Stimulated activated CD4-positive, alpha-beta T cell treated with anti-CD3 and anti-CD28 coated beads, Interleukin-4, amount 100 ng/mL, for 4 hours (primary cell): ENCODE measurements at regions not wholly inside any gene's neighbourhood (a gene's known extent, or its start where the extent isn't known, plus 50 kb on each side); places are given as distances from the start of the nearest gene placed in this dataset.

Experiments used
- DNase-seq, 2 experiments: peaks; one replicate each; pipeline ENCODE4 v3.0.0-alpha.2; 2020

DNA sequence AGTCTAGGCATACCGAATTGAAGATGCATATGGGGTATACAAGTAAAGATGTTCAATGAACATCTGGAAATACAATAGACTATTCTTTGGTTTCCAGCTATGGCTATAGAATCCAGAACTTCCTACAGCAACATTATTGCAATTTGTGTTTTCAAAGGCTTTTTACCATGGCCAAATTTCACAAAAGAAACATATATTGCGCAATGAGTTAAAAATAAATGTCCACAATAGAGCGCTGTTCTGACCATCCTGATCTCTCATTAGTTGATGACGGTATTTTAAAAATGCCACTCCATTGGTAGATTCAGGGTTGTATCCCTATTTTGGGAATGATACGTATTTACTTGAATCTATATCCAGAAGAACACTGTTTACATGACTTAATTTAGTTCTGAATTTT, 139.2 kb downstream of the LINC00632 start:
- no peak for DNase-seq

GRCh38 chrX:140860718-140861117, 141.7 kb upstream of the SPANXB1 start:
- DNase-seq = no peak

DNA sequence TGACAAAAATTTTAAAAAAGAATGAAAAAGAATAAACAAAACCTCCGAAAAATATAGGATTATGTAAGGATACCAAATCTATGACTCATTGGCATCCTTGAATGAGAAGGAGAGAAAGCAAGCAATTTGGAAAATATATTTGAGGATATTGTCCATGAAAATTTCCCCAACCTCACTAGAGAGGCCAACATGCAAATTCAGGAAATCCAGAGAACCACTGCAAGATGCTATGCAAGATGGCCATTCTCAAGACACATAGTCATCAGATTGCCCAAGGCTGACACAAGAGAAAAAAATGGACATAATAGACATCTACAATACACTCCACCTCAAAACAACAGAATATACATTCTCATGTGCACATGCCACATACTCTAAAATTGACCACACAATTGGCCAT, 135.9 kb upstream of the SPANXB1 start:
- DNase-seq = no peak

DNA sequence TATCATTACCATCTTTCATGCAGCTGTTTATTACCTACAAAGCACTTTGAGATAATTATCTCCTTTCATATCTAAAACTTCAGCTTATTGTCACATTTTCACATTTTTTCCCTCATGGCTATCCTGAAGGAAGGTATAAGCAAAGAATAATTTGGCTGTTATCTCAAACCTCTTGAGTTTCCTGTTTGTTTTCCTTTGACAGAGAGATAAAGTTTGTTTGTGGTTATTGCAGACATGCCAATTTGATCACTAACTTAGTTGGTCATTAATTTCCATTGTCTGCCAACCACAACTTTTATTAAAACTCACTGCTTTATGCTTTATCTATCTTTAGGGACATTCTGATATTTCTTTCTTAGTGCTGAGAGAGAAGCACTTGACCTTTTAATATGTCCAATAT, 89.8 kb upstream of the SPANXB1 start:
- DNase-seq = no peak

GRCh38 chrX:140913802-140914501, 88.4 kb upstream of the SPANXB1 start:
- DNase-seq = no peak

DNA sequence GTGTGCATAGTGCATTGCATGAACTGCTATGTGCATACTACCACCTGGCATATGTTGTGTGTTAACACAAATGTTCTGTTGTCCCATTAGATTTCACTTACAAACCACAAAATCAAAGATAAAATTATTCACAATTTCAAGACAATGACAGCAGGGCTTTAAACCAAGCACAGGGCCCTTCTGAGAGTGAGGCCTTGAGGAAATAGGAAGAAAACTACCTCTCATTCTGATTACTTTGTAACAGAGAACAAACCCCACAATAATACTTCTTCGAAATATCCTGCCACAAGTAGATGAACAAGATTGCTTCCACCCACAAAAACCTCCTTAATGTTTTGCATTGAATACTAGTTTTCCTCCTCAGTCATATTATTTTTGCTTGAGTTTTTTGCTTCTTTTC, 85.5 kb upstream of the SPANXB1 start:
- no peak for DNase-seq

GRCh38 chrX:140917354-140918115, 84.9 kb upstream of the SPANXB1 start:
- no peak for DNase-seq

DNA sequence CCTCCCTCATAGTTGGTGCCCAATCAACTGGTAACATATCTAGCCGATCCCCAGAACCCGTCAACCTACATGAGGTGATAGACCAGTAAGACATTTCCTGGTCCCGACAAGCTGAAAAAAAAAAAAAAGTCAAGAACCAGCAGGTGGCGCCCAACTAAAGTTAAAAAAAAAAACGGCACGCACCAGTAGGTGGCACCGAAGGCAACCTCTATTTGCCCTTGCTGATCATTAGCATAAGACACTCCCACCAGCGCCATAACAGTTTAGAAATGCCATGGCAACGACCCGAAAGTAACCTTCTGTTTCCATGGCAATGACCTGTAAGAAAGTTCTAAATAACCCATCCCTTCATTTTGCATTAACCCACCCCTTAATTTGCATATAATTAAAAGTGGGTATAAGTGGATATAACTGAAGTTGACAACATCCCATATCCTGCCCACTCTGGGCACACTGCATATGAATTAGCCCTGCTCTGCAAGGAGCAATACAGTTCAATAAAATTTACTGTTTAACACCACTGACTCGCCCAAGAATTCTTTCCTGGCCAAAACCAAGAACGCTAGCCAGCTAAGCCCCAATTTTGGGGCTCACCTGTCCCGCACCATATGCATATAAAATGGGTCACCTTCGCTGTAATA, 83.9 kb upstream of the SPANXB1 start:
- peak in 1 of 2 experiments; percentile 1 for DNase-seq

GRCh38 chrX:140920416-140920815, 82.0 kb upstream of the SPANXB1 start:
- DNase-seq = no peak

DNA sequence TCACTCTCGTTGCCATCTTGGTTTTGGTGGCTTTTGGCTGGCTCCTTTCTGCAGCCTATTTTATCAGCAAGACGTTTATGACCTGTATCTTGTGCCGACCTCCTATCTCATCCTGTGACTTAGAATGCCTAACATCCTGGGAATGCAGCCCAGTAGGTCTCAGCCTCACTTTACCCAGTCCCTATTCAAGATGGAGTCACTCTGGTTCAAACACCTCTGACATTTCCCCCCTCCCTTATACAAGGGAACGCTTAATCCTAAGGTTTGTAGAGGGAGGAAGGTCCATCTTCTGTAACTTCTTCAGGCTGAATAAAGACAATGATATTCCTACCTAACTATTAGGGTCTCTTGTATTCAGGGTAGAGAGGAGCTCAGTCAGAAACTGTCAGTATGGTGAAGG, 79.3 kb upstream of the SPANXB1 start:
- no peak for DNase-seq

- DNase-seq = no peak
Measured at GRCh38 chrX:140928739-140929138, 73.7 kb upstream of the SPANXB1 start.

DNA sequence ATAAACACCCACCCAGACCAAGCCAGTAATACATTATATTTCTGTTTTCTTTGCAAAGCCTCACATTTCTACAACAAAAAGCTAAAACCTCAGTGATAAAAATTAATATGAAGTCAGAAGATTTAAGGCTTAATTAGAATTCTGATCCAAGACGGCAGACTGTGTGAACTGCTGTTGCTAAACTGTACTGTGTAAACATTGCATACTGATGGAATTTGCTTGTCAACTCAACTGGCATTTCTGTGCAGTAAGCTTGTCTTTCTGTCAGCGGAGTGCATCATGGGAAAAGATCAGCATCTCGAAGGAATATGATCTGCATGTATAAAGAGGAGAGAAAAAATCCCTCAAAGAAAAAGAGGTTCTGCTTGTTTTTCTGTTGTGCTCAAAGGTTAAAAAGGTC, 69.4 kb upstream of the SPANXB1 start:
- no peak for DNase-seq

DNA sequence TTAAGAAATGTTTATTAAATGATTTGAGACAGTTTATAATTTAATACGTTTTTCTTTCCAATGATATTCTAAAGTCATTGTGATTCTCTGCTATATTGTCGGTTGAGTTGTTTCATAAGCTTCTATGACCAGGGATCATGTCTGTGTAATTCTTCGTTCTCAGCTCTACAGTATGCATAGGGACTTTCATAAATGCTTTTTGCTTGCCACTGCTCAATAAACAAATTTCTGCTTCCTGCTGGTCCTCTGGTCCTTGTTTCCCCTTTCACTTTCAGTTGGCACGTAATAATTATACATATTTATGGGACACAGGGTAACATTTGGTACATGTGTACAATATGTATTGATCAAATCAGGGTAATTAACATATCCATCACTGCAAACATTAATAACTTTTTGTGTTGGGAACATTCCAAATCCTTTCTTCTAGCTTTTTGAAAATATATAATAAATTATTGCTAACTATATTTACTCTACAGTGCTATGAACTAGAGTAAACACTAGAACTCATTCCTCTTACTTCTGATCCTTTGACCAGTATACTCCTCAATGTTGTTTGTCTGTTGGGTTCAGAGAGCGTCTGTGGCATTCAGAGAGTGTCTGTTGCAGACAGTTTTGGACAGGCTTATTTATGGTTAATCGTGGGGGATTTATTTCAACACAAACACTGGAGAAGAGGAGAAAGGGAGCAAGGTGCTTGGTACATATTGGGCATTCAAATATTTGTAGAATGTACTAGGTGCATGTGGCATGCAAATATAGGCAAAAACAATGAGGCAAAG, 68.3 kb upstream of the SPANXB1 start:
- DNase-seq = no peak

DNA sequence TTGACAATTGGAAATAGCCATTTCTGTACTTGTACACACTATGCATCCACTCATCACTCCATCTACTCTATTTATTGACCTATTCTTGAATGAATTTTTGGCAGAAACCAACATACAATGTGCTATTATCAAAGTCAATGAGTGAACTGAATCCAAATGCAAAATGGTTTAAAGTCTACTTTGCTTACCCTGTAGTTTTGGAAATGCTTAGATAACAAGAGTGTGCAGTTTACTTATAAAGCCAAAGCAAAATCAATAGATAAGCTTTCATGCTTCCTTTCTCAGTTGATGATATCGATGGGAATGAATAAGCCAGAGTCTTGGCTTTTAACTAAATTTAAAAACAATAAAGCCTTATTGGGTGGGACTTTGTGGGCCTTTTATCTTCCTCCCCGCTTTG, 58.9 kb upstream of the SPANXB1 start:
- no peak for DNase-seq

DNA sequence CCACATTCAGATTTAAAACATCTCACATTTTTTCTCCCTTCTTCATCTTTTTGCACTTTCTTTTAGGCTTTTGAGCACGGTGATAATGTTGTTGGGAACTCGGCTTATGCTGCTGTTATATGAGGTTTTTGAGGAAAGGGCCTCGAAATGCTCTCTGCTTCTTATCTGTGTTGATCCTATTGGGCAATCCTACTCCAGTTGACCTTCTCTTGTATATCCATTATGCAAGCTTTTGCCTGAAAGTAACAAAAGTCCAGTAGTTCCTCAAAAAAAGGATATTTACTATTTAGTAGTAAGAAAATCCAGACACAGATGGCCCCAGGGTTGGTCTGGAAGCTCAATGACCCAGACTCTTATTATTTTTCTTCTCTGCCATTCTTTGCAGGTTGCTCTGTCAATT, 57.7 kb upstream of the SPANXB1 start:
- no peak for DNase-seq

- no peak for DNase-seq
Measured at GRCh38 chrX:140948827-140949226, 53.6 kb upstream of the SPANXB1 start.

DNA sequence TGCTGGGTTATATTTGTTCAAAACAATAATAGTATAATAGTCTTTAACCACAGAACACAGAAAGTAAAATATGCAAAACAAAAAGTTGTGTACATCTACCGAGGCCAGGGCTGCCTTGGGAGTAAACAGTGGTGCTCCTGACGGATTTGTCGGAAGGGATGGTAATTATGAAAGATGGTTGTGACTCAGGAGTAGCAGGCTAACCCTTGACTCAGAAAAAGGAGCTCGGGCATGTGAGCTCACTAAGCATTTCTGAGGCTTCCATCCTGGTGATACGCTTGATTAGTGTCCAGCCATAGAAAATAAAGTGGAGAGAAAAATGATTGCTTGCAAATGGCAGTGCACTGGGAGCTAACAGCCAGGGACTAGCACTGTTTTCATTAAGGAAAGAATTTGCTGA, 53.2 kb upstream of the SPANXB1 start:
- no peak for DNase-seq
